ENCODE measurements at regions not wholly inside any gene's neighbourhood (a gene's known extent, or its start where the extent isn't known, plus 50 kb on each side); places are given as distances from the start of the nearest gene placed in this dataset.

GRCh38 chr12:4223273-4223845 is 50.2 kb upstream of the CCND2 start:
- Histone ChIP-seq H2AFZ (ENCODE audit: low read depth, low read length) (no peak overlapping the region), H3K9me1 (replicated peaks; ENCODE audit: control insufficient read depth, extremely low read depth, insufficient read depth, low read length) (no peaks in the 10 kb centered on the region), H3K4me3 (replicated peaks in 1 of 3; ENCODE audit: insufficient read depth in 1 of 3, low read depth in 1 of 3, low read length in 3 of 3) (no peak overlapping the region), H3K36me3 (ENCODE audit: control insufficient read depth in 2 of 2, extremely low read depth in 1 of 2, insufficient read depth in 2 of 2, low read length in 2 of 2) (no peaks in the 10 kb centered on the region), H3K27me3 (ENCODE audit: control insufficient read depth in 2 of 2, insufficient read depth in 2 of 2, low read length in 2 of 2) (no peaks in the 10 kb centered on the region), H3K27ac (ENCODE audit: insufficient read depth, low read depth, low read length) (no peak overlapping the region), H3K9ac (replicated peaks; ENCODE audit: extremely low read depth, insufficient read depth, low read length) (no peak overlapping the region), H3K79me2 (ENCODE audit: control insufficient read depth, insufficient read depth, low read length) (no peaks in the 10 kb centered on the region), H3K4me2 (ENCODE audit: insufficient read depth, low read length) (no peak overlapping the region), H3K9me3 (replicated peaks; ENCODE audit: control insufficient read depth, insufficient read depth, low read length) (no peaks in the 10 kb centered on the region), H3K4me1 (ENCODE audit: control insufficient read depth, extremely low read depth, insufficient read depth, low read length) (no peaks in the 10 kb centered on the region), H4K20me1 (replicated peaks; ENCODE audit: control insufficient read depth, extremely low read depth, insufficient read depth, low read length) (no peaks in the 10 kb centered on the region)
- no TSS peak for BruUV-seq (replicated peaks)
- FAIRE-seq = no peak
- CTCF ChIA-PET = interaction anchor here (1.1 kb wide), 1 partner anchor 53 kb away, joined by 3 read pairs; no protein-coding TSS in a partner anchor
- TF ChIP-seq GATA2 (IDR thresholded peaks at IDR 0.05; ENCODE audit: insufficient read depth, insufficient read length, low read depth, low read length) (no peak), EZH2 (IDR thresholded peaks at IDR 0.05; ENCODE audit: borderline replicate concordance, low read depth, low read length, severe bottlenecking) (no peak), POLR2A (IDR thresholded peaks at IDR 0.05; ENCODE audit: low read depth, low read length) (no peak)
- no peak for DNase-seq (ENCODE audit: low read depth, low spot score)
- dilution Hi-C loops (cut with MboI; ENCODE audit: extremely low pct_ligation_motif_present, low sequenced_read_pairs) = no loop called here
- POLR2A ChIA-PET = no interaction called here
- intact Hi-C loops (cut with micrococcal nuclease) = no loop called here

- no TSS peak for BruUV-seq (replicated peaks)
- TF ChIP-seq MAX (IDR thresholded peaks at IDR 0.05; ENCODE audit: insufficient read depth, insufficient read length) (no peak), POLR2A (IDR thresholded peaks at IDR 0.05; ENCODE audit: low read depth, low read length) (no peak), GATA2 (IDR thresholded peaks at IDR 0.05; ENCODE audit: insufficient read depth, insufficient read length, low read depth, low read length) (no peak), JUN (IDR thresholded peaks at IDR 0.05; ENCODE audit: borderline replicate concordance, insufficient read depth, insufficient read length, low read depth) (no peak), EZH2 (IDR thresholded peaks at IDR 0.05; ENCODE audit: borderline replicate concordance, low read depth, low read length, severe bottlenecking) (no peak), FOS (IDR thresholded peaks at IDR 0.05; ENCODE audit: borderline replicate concordance, insufficient read depth, low read length) (no peak), CTCF (IDR thresholded peaks at IDR 0.05; ENCODE audit: extremely low read depth in 1 of 2, insufficient read depth in 1 of 2, low read depth in 1 of 2, low read length in 2 of 2) (no peak), POLR2AphosphoS5 (IDR thresholded peaks at IDR 0.05; ENCODE audit: insufficient read depth, low read depth, low read length) (no peak), MYC (IDR thresholded peaks at IDR 0.05; ENCODE audit: low read depth, low read length) (no peak)
- no peaks in the 10 kb centered on the region for H3K9me3 ChIP-seq (replicated peaks; ENCODE audit: control insufficient read depth, insufficient read depth, low read length)
- H3K27me3 ChIP-seq (ENCODE audit: control insufficient read depth in 2 of 2, insufficient read depth in 2 of 2, low read length in 2 of 2) = no peaks in the 10 kb centered on the region
- CTCF ChIA-PET = no interaction called here
- FAIRE-seq (peak; percentile 31), DNase-seq (ENCODE audit: low read depth, low spot score) (peak; percentile 26)
- POLR2A ChIA-PET = no interaction called here
- dilution Hi-C loops (cut with MboI; ENCODE audit: extremely low pct_ligation_motif_present, low sequenced_read_pairs) = no loop called here
- no peaks in the 10 kb centered on the region for H3K4me1 ChIP-seq (ENCODE audit: control insufficient read depth, extremely low read depth, insufficient read depth, low read length)
- H2AFZ ChIP-seq (ENCODE audit: low read depth, low read length) = no peak overlapping the region
- intact Hi-C loops (cut with micrococcal nuclease) = no loop called here
- no peak overlapping the region for H3K9ac ChIP-seq (replicated peaks; ENCODE audit: extremely low read depth, insufficient read depth, low read length)
- no peaks in the 10 kb centered on the region for H3K36me3 ChIP-seq (ENCODE audit: control insufficient read depth in 2 of 2, extremely low read depth in 1 of 2, insufficient read depth in 2 of 2, low read length in 2 of 2)
- no peak overlapping the region for H3K4me2 ChIP-seq (ENCODE audit: insufficient read depth, low read length)
- H4K20me1 ChIP-seq (replicated peaks; ENCODE audit: control insufficient read depth, extremely low read depth, insufficient read depth, low read length) = no peaks in the 10 kb centered on the region
- H3K4me3 ChIP-seq (replicated peaks in 1 of 3; ENCODE audit: insufficient read depth in 1 of 3, low read depth in 1 of 3, low read length in 3 of 3) = no peak overlapping the region
- H3K9me1 ChIP-seq (replicated peaks; ENCODE audit: control insufficient read depth, extremely low read depth, insufficient read depth, low read length) = no peaks in the 10 kb centered on the region
- no peak overlapping the region for H3K27ac ChIP-seq (ENCODE audit: insufficient read depth, low read depth, low read length)
- H3K79me2 ChIP-seq (ENCODE audit: control insufficient read depth, insufficient read depth, low read length) = no peaks in the 10 kb centered on the region
Observed at GRCh38 chr12:4221258-4221620, 52.3 kb upstream of the CCND2 start.

Measured in endothelial cell of umbilical vein (primary cell).